HG03520 (cell line): ENCODE measurements at regions not wholly inside any gene's neighbourhood (a gene's known extent, or its start where the extent isn't known, plus 50 kb on each side); places are given as distances from the start of the nearest gene placed in this dataset.
"Not testable (repeated sequence)": the region's sequence is repeated elsewhere in the genome, so short reads cannot be mapped to it uniquely, and the experiment has no call there.

Experiments
- ATAC-seq: cut with Tn5 transposase; IDR thresholded peaks from one replicate; pipeline ENCODE4 v1.9.1; 2021; ENCODE audit warnings: mild to moderate bottlenecking, moderate library complexity; ENCODE audit not compliant: unreplicated experiment

- ATAC-seq, result not testable (repeated sequence)
These were observed 108.4 kb downstream of the SRGAP2 start for GRCh38 chr1:206311611-206312273.

GRCh38 chr1:206312274-206312665 lies 108.9 kb downstream of the SRGAP2 start:
- not testable (repeated sequence) for ATAC-seq

GRCh38 chr1:206314951-206315636 lies 111.8 kb downstream of the SRGAP2 start:
- ATAC-seq, result not testable (repeated sequence)

GRCh38 chr1:206316901-206317300 lies 113.6 kb downstream of the SRGAP2 start:
- not testable (repeated sequence) for ATAC-seq

- not testable (repeated sequence) for ATAC-seq
These were observed 114.7 kb downstream of the SRGAP2 start for GRCh38 chr1:206317878-206318514.

GRCh38 chr1:206320227-206320626 lies 116.9 kb downstream of the SRGAP2 start:
- ATAC-seq, result not testable (repeated sequence)

GRCh38 chr1:206326159-206326939 lies 123.0 kb downstream of the SRGAP2 start:
- not testable (repeated sequence) for ATAC-seq

GRCh38 chr1:206331597-206331996 lies 128.3 kb downstream of the SRGAP2 start:
- not testable (repeated sequence) for ATAC-seq

GRCh38 chr1:206333316-206333715 lies 130.0 kb downstream of the SRGAP2 start:
- not testable (repeated sequence) for ATAC-seq

- ATAC-seq, result not testable (repeated sequence)
These were observed 130.6 kb downstream of the SRGAP2 start for GRCh38 chr1:206333897-206334296.

- ATAC-seq, result not testable (repeated sequence)
These were observed 131.1 kb downstream of the SRGAP2 start for GRCh38 chr1:206334481-206334880.

GRCh38 chr1:206335162-206335561 lies 131.8 kb downstream of the SRGAP2 start:
- not testable (repeated sequence) for ATAC-seq

GRCh38 chr1:206335875-206336846 lies 132.8 kb downstream of the SRGAP2 start:
- not testable (repeated sequence) for ATAC-seq

- ATAC-seq, result not testable (repeated sequence)
These were observed 133.3 kb upstream of the IKBKE start for GRCh38 chr1:206337024-206337423.

- not testable (repeated sequence) for ATAC-seq
These were observed 119.6 kb upstream of the IKBKE start for GRCh38 chr1:206350493-206351275.

GRCh38 chr1:206351276-206352052 lies 118.8 kb upstream of the IKBKE start:
- ATAC-seq, result not testable (repeated sequence)

GRCh38 chr1:206356310-206356709 lies 114.0 kb upstream of the IKBKE start:
- ATAC-seq, result peak; percentile 63

- ATAC-seq, result not testable (repeated sequence)
These were observed 112.3 kb upstream of the IKBKE start for GRCh38 chr1:206357962-206358361.
